Esophagus muscularis mucosa (tissue), 3 donors: ENCODE measurements at regions not wholly inside any gene's neighbourhood (a gene's known extent, or its start where the extent isn't known, plus 50 kb on each side); places are given as distances from the start of the nearest gene placed in this dataset.

Source experiments
- CTCF ChIP-seq, 3 experiments: fragments of 200-600 bp in 2 of 3; fragments of 450-650 bp in 1 of 3; sonication (generic) in 2 of 3; IDR thresholded peaks; one replicate each; pipeline ENCODE4 v1.5.1; 2017 to 2019; ENCODE audit warnings: antibody characterized with exemption in 3 of 3, mild to moderate bottlenecking in 2 of 3, moderate library complexity in 1 of 3
- EP300 ChIP-seq: sonication (generic); formaldehyde crosslinking; IDR thresholded peaks from one replicate; pipeline ENCODE4 v1.6.1; 2017; ENCODE audit warnings: antibody characterized with exemption

- TF ChIP-seq EP300 (no peak), CTCF (IDR thresholded peaks at IDR 0.05) (no peak)
Observed at GRCh38 chr7:119984247-119984646, 288.7 kb upstream of the KCND2 start.
